HCT116 (cell line): ENCODE measurements at regions not wholly inside any gene's neighbourhood (a gene's known extent, or its start where the extent isn't known, plus 50 kb on each side); places are given as distances from the start of the nearest gene placed in this dataset.

Experiments used
- ATAC-seq: fragments of 200-7000 bp; cut with Tn5 transposase; 2 replicates; pipeline ENCODE4 v1.9.1; 2020; ENCODE audit warnings: mild to moderate bottlenecking, moderate library complexity
- BruUV-seq: library from RNA; stranded (reverse); fragments of 400-500 nt; replicated peaks from 2 replicates; lab custom pipeline; 2021; lab: Mats Ljungman, UMichigan
- CTCF ChIA-PET: fragments of 300-600 bp; sonication (Branson Sonifier 250); formaldehyde crosslinking; loops from one replicate; lab custom pipeline; 2021; ENCODE audit warnings: antibody characterized with exemption; lab: Charles Lee
- POLR2A ChIA-PET: fragments of 300-600, 350-600 bp; sonication (Branson Sonifier 250); formaldehyde crosslinking; loops from one replicate; lab custom pipeline; 2021; ENCODE audit warnings: antibody characterized with exemption; lab: Charles Lee
- RAD21 ChIA-PET, 2 experiments: fragments of 300-600 bp; sonication (Branson Sonifier 250); formaldehyde crosslinking; loops; one replicate each; lab custom pipeline; 2023; ENCODE audit warnings: low total read pairs in 2 of 2; ENCODE audit not compliant: uncharacterized antibody in 2 of 2, unreplicated experiment in 2 of 2, low non-redundant PET in 1 of 2; lab: Charles Lee
- DNase-seq: peaks from one replicate; pipeline ENCODE4 v3.0.0-alpha.2; 2010; ENCODE audit warnings: low read depth, low spot score
- H2AFZ ChIP-seq: fragments of 200-600 bp; shearing (Covaris generic), sonication (generic); 2 replicates; pipeline ENCODE4 v1.6.1; 2017; ENCODE audit warnings: low read depth, mixed run types, mixed read lengths, antibody characterized with exemption, low read length; ENCODE audit not compliant: poor library complexity, severe bottlenecking
- H3K27ac ChIP-seq: 2 replicates; pipeline ENCODE4 v1.5.1; 2012; ENCODE audit warnings: low read depth, low read length
- H3K27me3 ChIP-seq: fragments of 200-600 bp; sonication (generic); 2 replicates; pipeline ENCODE4 v1.6.1; 2016; ENCODE audit warnings: mixed run types, low read length, mixed read lengths; ENCODE audit not compliant: insufficient read depth
- H3K36me3 ChIP-seq, 2 experiments: fragments of 200-500 bp in 1 of 2; fragments of 200-600 bp in 1 of 2; sonication (Bioruptor generic) in 1 of 2; sonication (generic) in 1 of 2; 2 replicates each; pipeline versions ENCODE4 v1.5.1 to v1.6.1; 2014 to 2016; ENCODE audit warnings: low read length in 2 of 2, inconsistent platforms in 1 of 2, mixed read lengths in 1 of 2, mixed run types in 1 of 2; ENCODE audit not compliant: insufficient read depth in 2 of 2, control insufficient read depth in 1 of 2
- H3K4me1 ChIP-seq, 2 experiments: fragments of 200-600 bp in 1 of 2; sonication (generic) in 1 of 2; 2 replicates each; pipeline versions ENCODE4 v1.5.1 to v1.6.1; 2012 to 2017; ENCODE audit warnings: low read length in 2 of 2, inconsistent platforms in 1 of 2, mild to moderate bottlenecking in 1 of 2, mixed read lengths in 1 of 2, mixed run types in 1 of 2, moderate library complexity in 1 of 2; ENCODE audit not compliant: insufficient read depth in 2 of 2, control insufficient read depth in 1 of 2
- H3K4me2 ChIP-seq: fragments of 200-600 bp; sonication (generic); 2 replicates; pipeline ENCODE4 v1.6.1; 2017; ENCODE audit warnings: mixed run types, low read length, mixed read lengths
- H3K4me3 ChIP-seq, 2 experiments: fragments of 200-600 bp in 1 of 2; sonication (generic) in 1 of 2; replicated peaks in 1 of 2; 2 replicates each; pipeline ENCODE4 v1.5.1; 2011 to 2016; ENCODE audit warnings: low read length in 2 of 2, control low read depth in 1 of 2, low read depth in 1 of 2, mild to moderate bottlenecking in 1 of 2, mixed read lengths in 1 of 2, mixed run types in 1 of 2
- H3K79me2 ChIP-seq: fragments of 200-600 bp; sonication (generic); 2 replicates; pipeline ENCODE4 v1.6.1; 2017; ENCODE audit warnings: mild to moderate bottlenecking, mixed run types, low read length, moderate library complexity, mixed read lengths; ENCODE audit not compliant: insufficient read depth
- H3K9ac ChIP-seq: fragments of 200-600 bp; sonication (generic); 2 replicates; pipeline ENCODE4 v1.6.1; 2016; ENCODE audit warnings: low read length, mixed read lengths
- H3K9me2 ChIP-seq: fragments of 200-600 bp; sonication (generic), shearing (Covaris generic); 2 replicates; pipeline ENCODE4 v1.6.1; 2017; ENCODE audit warnings: mixed run types, mild to moderate bottlenecking, moderate library complexity; ENCODE audit not compliant: insufficient read depth
- H3K9me3 ChIP-seq, 2 experiments: fragments of 200-500 bp in 1 of 2; fragments of 200-600 bp in 1 of 2; sonication (Bioruptor generic) in 1 of 2; sonication (generic) in 1 of 2; 2 replicates each; pipeline ENCODE4 v1.6.1; 2014 to 2017; ENCODE audit warnings: low read length in 2 of 2, mixed read lengths in 2 of 2, inconsistent platforms in 1 of 2, low read depth in 1 of 2, mild to moderate bottlenecking in 1 of 2, mixed run types in 1 of 2, moderate library complexity in 1 of 2; ENCODE audit not compliant: control insufficient read depth in 1 of 2, insufficient read depth in 1 of 2
- H4K20me1 ChIP-seq: fragments of 200-600 bp; sonication (generic), shearing (Covaris generic); 2 replicates; pipeline ENCODE4 v1.6.1; 2017; ENCODE audit warnings: mixed run types, mild to moderate bottlenecking, moderate library complexity; ENCODE audit not compliant: insufficient read depth
- CEBPB ChIP-seq: IDR thresholded peaks from 2 replicates; pipeline ENCODE4 v1.6.1; 2012; ENCODE audit warnings: low read depth
- CTCF ChIP-seq, 3 experiments: fragments of 200-600 bp in 1 of 3; sonication (generic) in 1 of 3; IDR thresholded peaks in 2 of 3; conservative IDR thresholded peaks in 1 of 3; 2 replicates each; pipeline ENCODE4 v1.5.1; 2012 to 2017; ENCODE audit warnings: low read depth in 2 of 3, low read length in 2 of 3, antibody characterized with exemption in 1 of 3, borderline replicate concordance in 1 of 3, control low read depth in 1 of 3, mild to moderate bottlenecking in 1 of 3, mixed read lengths in 1 of 3, mixed run types in 1 of 3, moderate library complexity in 1 of 3; ENCODE audit not compliant: insufficient read depth in 1 of 3
- EZH2 ChIP-seq: fragments of 200-600 bp; sonication (generic); IDR thresholded peaks from 2 replicates; pipeline ENCODE4 v1.6.1; 2017; ENCODE audit warnings: antibody characterized with exemption, mixed run types
- FOSL1 ChIP-seq: IDR thresholded peaks from 2 replicates; pipeline ENCODE4 v1.6.1; 2012; ENCODE audit warnings: low read depth
- JUND ChIP-seq: IDR thresholded peaks from 2 replicates; pipeline ENCODE4 v1.6.1; 2012
- POLR2A ChIP-seq: IDR thresholded peaks from 2 replicates; pipeline ENCODE4 v1.7.0; 2011; ENCODE audit warnings: borderline replicate concordance; ENCODE audit not compliant: insufficient read depth, insufficient read length; ENCODE audit errors: extremely low read depth
- POLR2AphosphoS5 ChIP-seq: IDR thresholded peaks from 2 replicates; pipeline ENCODE4 v1.6.1; 2011; ENCODE audit warnings: mild to moderate bottlenecking, low read depth, low read length, moderate library complexity
- RAD21 ChIP-seq: IDR thresholded peaks from 2 replicates; pipeline ENCODE4 v1.6.1; 2012; ENCODE audit warnings: low read depth, mild to moderate bottlenecking
- REST ChIP-seq: IDR thresholded peaks from 2 replicates; pipeline ENCODE4 v1.6.1; 2012; ENCODE audit warnings: low read depth
- SP1 ChIP-seq: IDR thresholded peaks from 2 replicates; pipeline ENCODE4 v1.6.1; 2012; ENCODE audit warnings: low read depth
- SRF ChIP-seq: IDR thresholded peaks from 2 replicates; pipeline ENCODE4 v1.6.1; 2012; ENCODE audit warnings: low read depth
- YY1 ChIP-seq: IDR thresholded peaks from 2 replicates; pipeline ENCODE4 v1.6.1; 2011; ENCODE audit warnings: low read length, low read depth, moderate library complexity, mild to moderate bottlenecking; ENCODE audit not compliant: insufficient replicate concordance; ENCODE audit errors: extremely low read depth
- ZFX ChIP-seq: fragments of 450-650 bp; IDR thresholded peaks from 2 replicates; pipeline ENCODE4 v1.6.1; 2017
- ZNF274 ChIP-seq: fragments of 200-500 bp; sonication (Bioruptor generic); IDR thresholded peaks from 2 replicates; pipeline ENCODE4 v1.6.1; 2014; ENCODE audit warnings: mild to moderate bottlenecking, low read depth, low read length, inconsistent platforms
- intact Hi-C: fragments of 100-400 bp; cut with micrococcal nuclease; formaldehyde crosslinking; loops from 2 replicates; pipeline ENCODE4 v1.10.0; 2022

- no peak for TF ChIP-seq REST
- no peak for TF ChIP-seq YY1
- TF ChIP-seq RAD21: no peak
- no peak for TF ChIP-seq POLR2A
- TF ChIP-seq EZH2: no peak
Measured at GRCh38 chr4:82201303-82201702, 172.5 kb downstream of the HNRNPD start (continued).

- Histone ChIP-seq H3K36me3 (no peaks in the 10 kb centered on the region), H3K79me2 (no peaks in the 10 kb centered on the region), H2AFZ (no peak overlapping the region), H3K4me2 (no peak overlapping the region), H3K27me3 (no peaks in the 10 kb centered on the region), H4K20me1 (no peaks in the 10 kb centered on the region), H3K9me3 (no peaks in the 10 kb centered on the region), H3K4me1 (no peaks in the 10 kb centered on the region), H3K9me2 (no peaks in the 10 kb centered on the region), H3K9ac (no peak overlapping the region), H3K27ac (no peak overlapping the region), H3K4me3 (no peak overlapping the region)
- ATAC-seq (no peak), DNase-seq (no peak)
- CTCF ChIA-PET: no interaction called here
- RAD21 ChIA-PET: no interaction called here
- TF ChIP-seq RAD21 (no peak), ZNF274 (no peak), POLR2AphosphoS5 (no peak), YY1 (no peak), CTCF (IDR thresholded peaks at IDR 0.05 in 2 of 3, conservative IDR thresholded peaks at IDR 0.05 in 1 of 3; ENCODE audit: borderline replicate concordance in 1 of 3, insufficient read depth in 1 of 3, low read depth in 2 of 3, low read length in 2 of 3) (no peak), JUND (no peak), ZFX (no peak), FOSL1 (no peak), SP1 (no peak), SRF (no peak), CEBPB (no peak)
- POLR2A ChIA-PET: no interaction called here
- intact Hi-C loops: loop anchor here (5.0 to 10.0 kb wide), 2 partner anchors 288 to 1145 kb away; no protein-coding TSS in a partner anchor
- BruUV-seq: no TSS peak
Measured at GRCh38 chr4:82200046-82200445, 173.7 kb downstream of the HNRNPD start.
